Esophagus muscularis mucosa (tissue), 4 donors: ENCODE measurements at regions not wholly inside any gene's neighbourhood (a gene's known extent, or its start where the extent isn't known, plus 50 kb on each side); places are given as distances from the start of the nearest gene placed in this dataset.
A peak's percentile ranks its signal among the peaks of the same experiment; 100 is the strongest.

Experiments used
- DNase-seq: peaks from one replicate; pipeline ENCODE4 v3.0.0-alpha.2; 2017; ENCODE audit errors: extremely low spot score
- H3K27ac ChIP-seq, 4 donors: fragments of 200-600 bp; sonication (generic); replicated peaks in 1 of 4; 1 replicate in 3 of 4; 2 replicates in 1 of 4; pipeline ENCODE4 v1.5.1; 2016 to 2019; ENCODE audit warnings: mild to moderate bottlenecking in 1 of 4
- H3K27me3 ChIP-seq, 4 donors: fragments of 200-600 bp; sonication (generic); one replicate each; pipeline versions ENCODE4 v1.5.1 to v1.6.0; 2016 to 2019
- H3K36me3 ChIP-seq, 4 donors: fragments of 200-600 bp; sonication (generic); one replicate each; pipeline ENCODE4 v1.5.1; 2016 to 2019
- H3K4me1 ChIP-seq, 4 donors: fragments of 200-600 bp; sonication (generic); one replicate each; pipeline ENCODE4 v1.5.1; 2016 to 2019
- H3K4me3 ChIP-seq, 4 donors: fragments of 200-600 bp; sonication (generic); 1 replicate in 2 of 4; 2 replicates in 2 of 4; pipeline ENCODE4 v1.5.1; 2016 to 2019; ENCODE audit warnings: mild to moderate bottlenecking in 4 of 4, moderate library complexity in 1 of 4
- H3K9me3 ChIP-seq, 4 donors: fragments of 200-600 bp; sonication (generic); 1 replicate in 3 of 4; 2 replicates in 1 of 4; pipeline ENCODE4 v1.5.1; 2016 to 2019
- CTCF ChIP-seq, 3 experiments: fragments of 200-600 bp in 2 of 3; fragments of 450-650 bp in 1 of 3; sonication (generic) in 2 of 3; IDR thresholded peaks; one replicate each; pipeline ENCODE4 v1.5.1; 2017 to 2019; ENCODE audit warnings: antibody characterized with exemption in 3 of 3, mild to moderate bottlenecking in 2 of 3, moderate library complexity in 1 of 3
- EP300 ChIP-seq: sonication (generic); formaldehyde crosslinking; IDR thresholded peaks from one replicate; pipeline ENCODE4 v1.6.1; 2017; ENCODE audit warnings: antibody characterized with exemption
- POLR2A ChIP-seq: fragments of 450-650 bp; IDR thresholded peaks from one replicate; pipeline ENCODE4 v1.6.1; 2017; ENCODE audit warnings: antibody characterized with exemption, moderate library complexity, mild to moderate bottlenecking, low read depth
- POLR2AphosphoS5 ChIP-seq, 2 donors: sonication (generic); formaldehyde crosslinking; IDR thresholded peaks; one replicate each; pipeline ENCODE4 v1.6.1; 2017; ENCODE audit warnings: antibody characterized with exemption in 2 of 2
- WGBS: methylation state at CpG from one replicate; pipeline ENCODE4 v1.1.5; 2018; 5-methylcytosine and 5-hydroxymethylcytosine counted together
- intact Hi-C: fragments of 100-400 bp; cut with DNase I; formaldehyde crosslinking; loops from one replicate; pipeline ENCODE4 v1.15.1; 2023

GRCh38 chr18:77340815-77341214 lies 91.2 kb downstream of the GALR1 start:
- no peaks in the 10 kb centered on the region for H3K36me3 ChIP-seq
- peak; percentile 91 for DNase-seq
- WGBS = 97% methylated on average over 7 of the region's 7 CpGs
- H3K9me3 ChIP-seq = no peaks in the 10 kb centered on the region
- TF ChIP-seq POLR2A (no peak), POLR2AphosphoS5 (IDR thresholded peaks at IDR 0.05) (no peak), CTCF (IDR thresholded peaks at IDR 0.05) (no peak), EP300 (no peak)
- intact Hi-C loops = no loop called here
- no peak overlapping the region for H3K27ac ChIP-seq
- no peak overlapping the region for H3K4me3 ChIP-seq
- no peaks in the 10 kb centered on the region for H3K4me1 ChIP-seq
- H3K27me3 ChIP-seq = peaks cover 0 to 38% (median 2%) of the 10 kb centered on the region in 4 donors

GRCh38 chr18:77341527-77342325 lies 92.1 kb downstream of the GALR1 start:
- H3K4me3 ChIP-seq = no peak overlapping the region
- H3K27me3 ChIP-seq = peaks cover 0 to 33% (median under 1%) of the 10 kb centered on the region in 4 donors
- DNase-seq = no peak
- WGBS = 70% methylated on average over 17 of the region's 17 CpGs
- H3K36me3 ChIP-seq = no peaks in the 10 kb centered on the region
- no peaks in the 10 kb centered on the region for H3K4me1 ChIP-seq
- intact Hi-C loops = no loop called here
- no peak for TF ChIP-seq POLR2A
- TF ChIP-seq POLR2AphosphoS5 (IDR thresholded peaks at IDR 0.05) = no peak
- no peak for TF ChIP-seq CTCF (IDR thresholded peaks at IDR 0.05)
- no peak for TF ChIP-seq EP300
- no peak overlapping the region for H3K27ac ChIP-seq
- H3K9me3 ChIP-seq = no peaks in the 10 kb centered on the region

- TF ChIP-seq POLR2A (no peak), CTCF (IDR thresholded peaks at IDR 0.05) (no peak), POLR2AphosphoS5 (IDR thresholded peaks at IDR 0.05) (no peak), EP300 (no peak)
- no peak overlapping the region for H3K4me3 ChIP-seq
- DNase-seq = no peak
- no peak overlapping the region for H3K27ac ChIP-seq
- 89% methylated on average over 10 of the region's 10 CpGs for WGBS
- H3K27me3 ChIP-seq = peaks cover 0 to 33% (median 0%) of the 10 kb centered on the region in 4 donors
- no peaks in the 10 kb centered on the region for H3K36me3 ChIP-seq
- no peaks in the 10 kb centered on the region for H3K9me3 ChIP-seq
- intact Hi-C loops = no loop called here
- no peaks in the 10 kb centered on the region for H3K4me1 ChIP-seq
Observed at GRCh38 chr18:77342736-77343135, 93.1 kb downstream of the GALR1 start.

GRCh38 chr18:77343846-77344510 lies 94.3 kb downstream of the GALR1 start:
- Histone ChIP-seq H3K4me3 (no peak overlapping the region), H3K9me3 (no peaks in the 10 kb centered on the region), H3K36me3 (no peaks in the 10 kb centered on the region), H3K27me3 (peaks cover 0 to 26% (median 0%) of the 10 kb centered on the region in 4 donors), H3K4me1 (no peaks in the 10 kb centered on the region), H3K27ac (no peak overlapping the region)
- WGBS = 54% methylated on average over 10 of the region's 14 CpGs
- no peak for TF ChIP-seq EP300
- DNase-seq = no peak
- intact Hi-C loops = no loop called here

GRCh38 chr18:77344786-77345500 lies 95.3 kb downstream of the GALR1 start:
- intact Hi-C loops = no loop called here
- no peaks in the 10 kb centered on the region for H3K9me3 ChIP-seq
- H3K27ac ChIP-seq = no peak overlapping the region
- DNase-seq = no peak
- TF ChIP-seq POLR2AphosphoS5 (IDR thresholded peaks at IDR 0.05) = no peak
- no peak for TF ChIP-seq CTCF (IDR thresholded peaks at IDR 0.05)
- no peak for TF ChIP-seq POLR2A
- no peak for TF ChIP-seq EP300
- H3K4me3 ChIP-seq = no peak overlapping the region
- peaks cover 0 to 17% (median 0%) of the 10 kb centered on the region in 4 donors for H3K27me3 ChIP-seq
- no peaks in the 10 kb centered on the region for H3K4me1 ChIP-seq
- no peaks in the 10 kb centered on the region for H3K36me3 ChIP-seq
- 63% methylated on average over 8 of the region's 11 CpGs for WGBS
